ENCODE measurements at regions not wholly inside any gene's neighbourhood (a gene's known extent, or its start where the extent isn't known, plus 50 kb on each side); places are given as distances from the start of the nearest gene placed in this dataset.
"Not testable (repeated sequence)": the region's sequence is repeated elsewhere in the genome, so short reads cannot be mapped to it uniquely, and the experiment has no call there.

- in situ Hi-C loops (cut with HindIII; ENCODE audit: low pct_unique_long_range_greater_than_20kb, low sequenced_read_pairs), result no loop called here
- DNase-seq (ENCODE audit: low read depth, low spot score), result no peak
Observed at GRCh38 chr12:67716817-67717216, 68.3 kb downstream of the DYRK2 start.

DNA sequence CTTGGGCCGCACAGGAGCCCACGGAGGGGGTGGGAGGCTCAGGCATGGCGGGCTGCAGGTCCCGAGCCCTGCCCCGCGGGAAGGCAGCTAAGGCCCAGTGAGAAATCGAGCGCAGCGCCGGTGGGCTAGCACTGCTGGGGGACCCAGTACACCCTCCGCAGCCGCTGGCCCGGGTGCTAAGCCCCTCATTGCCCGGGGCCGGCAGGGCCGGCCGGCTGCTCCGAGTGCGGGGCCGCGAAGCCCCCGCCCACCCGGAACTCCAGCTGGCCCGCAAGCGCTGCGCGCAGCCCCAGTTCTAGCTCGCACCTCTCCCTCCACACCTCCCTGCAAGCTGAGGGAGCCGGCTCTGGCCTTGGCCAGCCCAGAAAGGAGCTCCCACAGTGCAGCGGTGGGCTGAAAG lies 70.8 kb downstream of the DYRK2 start:
- in situ Hi-C loops (cut with HindIII; ENCODE audit: low pct_unique_long_range_greater_than_20kb, low sequenced_read_pairs); DNase-seq (ENCODE audit: low read depth, low spot score): not testable (repeated sequence)

DNA sequence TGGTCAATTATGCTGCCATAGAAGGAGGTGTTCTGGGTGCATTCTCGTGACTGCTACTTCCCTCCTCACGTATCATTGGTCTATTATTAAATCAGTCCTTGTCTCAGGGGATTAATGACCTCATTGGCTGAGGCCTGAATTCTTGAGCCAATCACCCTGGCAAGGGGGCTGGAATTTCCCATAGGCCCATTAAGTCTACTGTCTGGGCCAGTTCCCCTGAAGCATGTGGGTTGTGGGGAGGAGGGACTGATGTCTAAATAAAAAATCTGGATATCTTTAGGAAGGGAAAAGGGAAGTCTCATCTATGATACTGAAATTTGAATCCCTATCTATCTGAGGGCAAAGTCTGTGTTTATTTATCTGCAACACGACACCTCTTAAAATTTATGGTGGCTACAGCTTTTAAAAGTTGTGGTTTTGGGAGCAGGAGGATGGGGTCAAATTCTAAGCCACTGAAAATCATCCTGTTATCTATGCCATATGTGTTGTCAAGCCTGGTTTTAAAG lies 71.9 kb downstream of the DYRK2 start:
- DNase-seq (ENCODE audit: low read depth, low spot score), result no peak
- in situ Hi-C loops (cut with HindIII; ENCODE audit: low pct_unique_long_range_greater_than_20kb, low sequenced_read_pairs), result no loop called here

- DNase-seq (ENCODE audit: low read depth, low spot score), result no peak
- in situ Hi-C loops (cut with HindIII; ENCODE audit: low pct_unique_long_range_greater_than_20kb, low sequenced_read_pairs), result no loop called here
Observed at GRCh38 chr12:67721248-67721647, 72.7 kb downstream of the DYRK2 start.

DNA sequence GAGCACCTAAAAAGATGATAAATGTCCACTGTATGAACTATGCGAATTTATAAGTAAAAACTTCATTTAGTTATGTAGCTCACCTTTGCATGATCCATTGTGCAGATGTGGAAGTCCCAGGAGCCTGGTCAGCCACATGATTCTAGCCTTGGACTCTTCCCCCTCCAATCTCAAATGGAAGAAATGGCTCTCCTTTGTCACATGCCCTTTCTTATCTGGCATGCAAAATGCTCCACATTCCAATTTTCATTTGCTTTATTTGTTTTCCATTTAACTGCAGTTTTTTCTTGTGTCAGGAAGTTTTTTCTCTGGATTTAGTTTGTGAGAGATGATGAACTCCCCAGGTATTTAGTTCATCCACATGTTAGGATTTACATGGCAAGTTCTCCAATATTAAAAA lies 73.8 kb downstream of the DYRK2 start:
- DNase-seq (ENCODE audit: low read depth, low spot score), result no peak
- in situ Hi-C loops (cut with HindIII; ENCODE audit: low pct_unique_long_range_greater_than_20kb, low sequenced_read_pairs), result no loop called here

DNA sequence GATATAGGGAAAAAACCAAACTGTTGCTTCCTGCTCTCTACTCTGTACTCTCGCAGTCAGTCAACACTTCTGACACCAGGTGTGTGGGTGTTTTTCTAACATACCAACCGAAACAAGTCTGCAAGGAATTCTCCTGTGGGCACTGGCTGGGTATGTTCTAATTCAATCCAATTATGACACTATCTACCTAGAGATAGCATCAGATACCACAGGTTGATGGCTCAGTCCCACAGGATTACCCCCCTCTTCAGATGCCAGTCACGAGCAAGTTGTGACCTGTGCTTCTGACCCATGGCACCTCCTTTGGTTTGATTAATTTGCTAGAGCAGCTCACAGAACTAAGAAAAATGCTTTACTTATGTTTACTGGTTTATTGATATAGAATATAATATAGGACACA lies 78.3 kb downstream of the DYRK2 start:
- in situ Hi-C loops (cut with HindIII; ENCODE audit: low pct_unique_long_range_greater_than_20kb, low sequenced_read_pairs), result no loop called here

GRCh38 chr12:67727702-67728666 lies 79.4 kb downstream of the DYRK2 start:
- in situ Hi-C loops (cut with HindIII; ENCODE audit: low pct_unique_long_range_greater_than_20kb, low sequenced_read_pairs), result no loop called here
- peak; percentile 25 for DNase-seq (ENCODE audit: low read depth, low spot score)

More for the DNA sequence above, 78.3 kb downstream of the DYRK2 start:
- no peak for DNase-seq (ENCODE audit: low read depth, low spot score)

DNA sequence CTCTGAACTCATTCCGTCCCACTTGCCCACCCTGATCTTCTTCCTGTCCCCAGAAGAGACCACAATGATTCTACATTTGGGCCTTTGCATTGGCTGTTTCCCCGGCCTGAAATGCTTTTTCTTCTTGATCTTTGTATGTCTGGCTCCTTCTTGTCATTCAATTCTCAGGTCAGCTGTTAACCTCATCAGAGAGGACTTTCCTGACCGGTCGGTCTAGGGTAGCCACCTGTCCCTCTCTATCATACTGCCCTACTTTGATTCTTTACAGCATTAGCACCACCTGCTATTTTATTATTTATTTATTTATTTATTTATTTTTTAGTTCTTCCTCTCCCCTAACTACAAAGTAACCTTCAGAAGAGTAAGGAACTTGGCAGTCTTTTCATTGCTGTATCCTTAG lies 84.3 kb downstream of the DYRK2 start:
- in situ Hi-C loops (cut with HindIII; ENCODE audit: low pct_unique_long_range_greater_than_20kb, low sequenced_read_pairs), result no loop called here
- no peak for DNase-seq (ENCODE audit: low read depth, low spot score)

DNA sequence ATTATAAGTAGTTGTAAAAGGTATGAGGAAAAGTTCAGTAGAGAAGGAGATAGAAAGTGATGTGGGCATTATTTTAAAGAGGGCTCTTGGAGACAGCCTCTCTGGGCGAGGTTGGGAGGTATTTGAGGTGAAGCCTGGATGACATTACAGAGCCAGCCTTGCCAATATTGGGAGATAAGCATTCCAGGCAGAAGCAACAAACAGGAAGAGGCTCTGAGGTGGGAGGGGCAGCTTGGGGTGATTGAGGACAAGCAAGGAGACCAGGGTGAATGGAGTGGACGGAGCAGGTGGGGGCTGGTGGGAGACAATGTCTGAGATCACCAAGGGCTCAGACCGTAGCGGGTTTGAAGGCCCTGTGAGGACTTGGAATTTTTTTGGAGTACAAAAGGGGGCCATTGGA lies 87.3 kb downstream of the DYRK2 start:
- in situ Hi-C loops (cut with HindIII; ENCODE audit: low pct_unique_long_range_greater_than_20kb, low sequenced_read_pairs), result no loop called here
- no peak for DNase-seq (ENCODE audit: low read depth, low spot score)

DNA sequence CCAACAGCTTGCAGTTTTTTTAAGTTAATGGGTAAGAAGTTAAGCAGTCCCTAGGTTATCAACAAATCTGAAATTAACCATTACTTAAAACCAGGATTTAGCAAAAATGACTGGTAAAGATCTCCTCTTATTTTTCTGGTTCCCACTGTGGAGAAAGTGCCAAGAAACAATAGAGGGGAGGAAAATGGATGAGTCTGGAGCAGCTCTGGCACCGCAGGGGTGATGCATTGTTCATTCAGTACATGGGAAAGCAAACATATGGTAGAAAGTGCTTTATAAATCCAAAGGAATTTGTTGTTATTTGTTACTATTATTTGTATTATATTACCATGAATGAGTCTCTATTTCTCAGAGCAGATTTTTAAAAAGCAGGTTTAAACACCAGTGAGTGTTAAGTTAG lies 92.2 kb downstream of the DYRK2 start:
- no peak for DNase-seq (ENCODE audit: low read depth, low spot score)

GRCh38 chr12:67741270-67741669 lies 92.7 kb downstream of the DYRK2 start:
- in situ Hi-C loops (cut with HindIII; ENCODE audit: low pct_unique_long_range_greater_than_20kb, low sequenced_read_pairs), result no loop called here

More for the DNA sequence above, 92.2 kb downstream of the DYRK2 start:
- in situ Hi-C loops (cut with HindIII; ENCODE audit: low pct_unique_long_range_greater_than_20kb, low sequenced_read_pairs), result no loop called here

GRCh38 chr12:67742461-67742860 lies 93.9 kb downstream of the DYRK2 start:
- no peak for DNase-seq (ENCODE audit: low read depth, low spot score)
- in situ Hi-C loops (cut with HindIII; ENCODE audit: low pct_unique_long_range_greater_than_20kb, low sequenced_read_pairs), result no loop called here

More at GRCh38 chr12:67741270-67741669, 92.7 kb downstream of the DYRK2 start:
- no peak for DNase-seq (ENCODE audit: low read depth, low spot score)

GRCh38 chr12:67747869-67748742 lies 99.6 kb downstream of the DYRK2 start:
- in situ Hi-C loops (cut with HindIII; ENCODE audit: low pct_unique_long_range_greater_than_20kb, low sequenced_read_pairs), result no loop called here
- peak; percentile 95 for DNase-seq (ENCODE audit: low read depth, low spot score)

DNA sequence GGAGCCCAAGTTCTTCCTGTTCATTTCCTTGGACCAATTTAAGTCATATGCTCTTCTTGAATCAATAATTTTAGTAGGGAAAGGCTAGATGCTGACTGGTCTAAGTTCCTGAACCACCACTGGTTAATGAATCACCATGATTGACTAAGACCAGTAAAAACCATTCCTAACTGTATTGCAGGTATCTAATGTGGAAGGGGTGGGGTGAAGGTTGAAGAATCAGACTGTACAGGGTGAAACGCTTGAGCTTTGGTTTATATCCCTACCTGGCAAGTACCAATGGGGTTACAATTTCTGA lies 100.1 kb downstream of the DYRK2 start:
- in situ Hi-C loops (cut with HindIII; ENCODE audit: low pct_unique_long_range_greater_than_20kb, low sequenced_read_pairs), result no loop called here
- DNase-seq (ENCODE audit: low read depth, low spot score), result no peak

DNA sequence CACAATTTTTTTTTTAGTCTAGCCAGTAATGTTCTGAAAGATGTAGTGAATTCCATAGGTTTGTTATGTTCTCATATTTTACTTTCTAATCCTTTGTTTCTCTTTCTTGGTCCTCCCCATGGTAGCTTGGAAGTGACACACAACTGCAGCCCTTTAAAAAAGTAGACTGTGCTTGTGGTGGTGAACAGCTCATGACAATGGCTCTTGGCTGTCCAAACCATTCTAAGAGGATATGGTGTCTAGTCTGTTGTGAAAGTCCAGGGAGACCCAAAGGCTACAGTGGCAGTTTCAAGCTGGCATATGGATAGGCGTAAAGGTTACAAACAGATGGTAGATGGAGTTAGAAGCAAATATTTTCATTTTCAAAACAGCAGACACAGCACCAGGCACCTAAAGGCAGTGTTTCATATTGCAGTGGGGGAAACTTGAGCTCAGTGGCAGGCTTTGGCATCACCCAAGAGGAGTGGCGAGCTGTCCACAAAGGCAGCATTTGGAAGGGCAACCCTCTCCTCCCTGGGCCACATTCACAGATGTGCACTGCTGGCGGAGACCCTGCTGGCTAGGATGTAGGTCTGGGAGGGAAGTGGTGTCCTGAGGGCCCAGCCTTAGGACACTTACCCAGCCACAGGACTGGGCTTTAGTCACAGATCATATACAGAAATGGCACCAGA lies 102.1 kb downstream of the DYRK2 start:
- DNase-seq (ENCODE audit: low read depth, low spot score), result no peak
- in situ Hi-C loops (cut with HindIII; ENCODE audit: low pct_unique_long_range_greater_than_20kb, low sequenced_read_pairs), result no loop called here

DNA sequence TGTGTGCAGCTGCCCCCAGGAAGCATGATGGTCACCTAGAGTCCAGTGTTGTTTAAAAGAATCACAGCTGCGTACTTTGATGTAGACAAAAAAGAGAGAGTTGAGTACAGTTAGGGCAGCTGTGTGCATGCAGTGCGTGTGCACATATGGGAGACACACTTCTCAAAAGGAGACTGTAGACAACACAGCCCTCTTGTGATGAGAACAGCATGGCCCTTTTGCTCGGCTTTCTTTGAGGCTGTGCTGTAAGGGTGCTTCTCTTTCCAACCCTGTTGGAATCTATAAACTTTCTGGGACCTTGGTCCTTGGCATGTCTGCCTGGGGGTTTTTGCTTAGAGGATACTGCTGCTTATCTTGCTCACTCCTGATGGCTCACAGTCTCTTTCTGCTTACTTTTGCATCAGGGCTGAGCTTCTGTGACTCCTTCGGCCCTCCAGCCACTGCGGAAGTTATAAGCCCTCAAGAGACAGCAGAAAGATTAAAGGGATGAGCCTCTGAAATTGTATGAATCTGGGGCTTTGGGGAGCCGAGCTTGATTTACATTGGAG lies 102.9 kb downstream of the DYRK2 start:
- in situ Hi-C loops (cut with HindIII; ENCODE audit: low pct_unique_long_range_greater_than_20kb, low sequenced_read_pairs), result no loop called here
- no peak for DNase-seq (ENCODE audit: low read depth, low spot score)

DNA sequence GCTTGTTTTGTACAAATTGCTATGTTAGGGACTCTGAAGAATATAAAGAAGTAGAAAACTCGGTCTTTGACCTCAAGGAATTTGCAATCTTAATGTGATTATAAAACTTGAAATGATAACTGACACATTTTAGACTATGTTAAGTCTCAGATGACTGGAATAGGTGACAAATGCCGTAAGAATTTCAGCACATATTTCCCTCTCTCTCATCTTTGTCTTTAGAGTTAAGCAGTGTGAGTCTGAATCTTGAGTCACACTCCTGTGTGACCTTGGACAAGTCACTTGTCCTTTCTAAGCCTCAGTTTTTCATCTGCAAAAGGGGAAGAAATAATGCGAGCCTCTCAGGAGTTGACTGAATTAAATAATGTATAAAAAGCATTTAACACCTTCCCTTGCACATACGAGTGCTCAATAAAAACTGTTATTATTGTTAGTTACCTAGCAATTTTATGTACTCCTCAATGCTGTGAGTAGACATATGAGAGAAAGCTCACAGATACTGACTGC lies 103.7 kb downstream of the DYRK2 start:
- no peak for DNase-seq (ENCODE audit: low read depth, low spot score)
- in situ Hi-C loops (cut with HindIII; ENCODE audit: low pct_unique_long_range_greater_than_20kb, low sequenced_read_pairs), result no loop called here

Measured in SK-MEL-5 (cell line).